Transverse colon (tissue), 4 donors: ENCODE measurements at regions not wholly inside any gene's neighbourhood (a gene's known extent, or its start where the extent isn't known, plus 50 kb on each side); places are given as distances from the start of the nearest gene placed in this dataset.

Source experiments
- DNase-seq: peaks from one replicate; pipeline ENCODE4 v3.0.0-alpha.2; 2019
- H3K27ac ChIP-seq, 4 donors: fragments of 200-600 bp; sonication (generic); 2 replicates each; pipeline ENCODE4 v1.5.1; 2016 to 2018; ENCODE audit warnings: inconsistent platforms in 4 of 4
- H3K27me3 ChIP-seq: fragments of 200-600 bp; sonication (generic); 2 replicates; pipeline ENCODE4 v1.5.1; 2017; ENCODE audit warnings: inconsistent platforms
- H3K36me3 ChIP-seq, 4 donors: fragments of 200-600 bp; sonication (generic); 2 replicates each; pipeline ENCODE4 v1.5.1; 2017 to 2019; ENCODE audit warnings: inconsistent platforms in 4 of 4
- H3K4me1 ChIP-seq, 4 donors: fragments of 200-600 bp; sonication (generic); 2 replicates each; pipeline ENCODE4 v1.5.1; 2017 to 2020; ENCODE audit warnings: inconsistent platforms in 4 of 4
- H3K4me3 ChIP-seq, 4 donors: fragments of 200-600 bp; sonication (generic); 1 replicate in 1 of 4; 2 replicates in 3 of 4; pipeline versions ENCODE4 v1.5.1 to v1.6.1; 2017 to 2019; ENCODE audit warnings: inconsistent platforms in 4 of 4
- H3K9me3 ChIP-seq, 2 donors: fragments of 200-600 bp; sonication (generic); 2 replicates each; pipeline ENCODE4 v1.5.1; 2017 to 2019; ENCODE audit warnings: inconsistent platforms in 2 of 2
- EP300 ChIP-seq: sonication (generic); formaldehyde crosslinking; IDR thresholded peaks from one replicate; pipeline ENCODE4 v1.6.1; 2017; ENCODE audit warnings: antibody characterized with exemption, low read depth
- POLR2A ChIP-seq: fragments of 450-650 bp; IDR thresholded peaks from one replicate; pipeline ENCODE4 v1.6.1; 2016; ENCODE audit warnings: antibody characterized with exemption, mild to moderate bottlenecking, moderate library complexity
- POLR2AphosphoS5 ChIP-seq, 3 donors: sonication (generic); formaldehyde crosslinking; IDR thresholded peaks; one replicate each; pipeline ENCODE4 v1.6.1; 2016; ENCODE audit warnings: antibody characterized with exemption in 3 of 3
- WGBS, 2 donors: methylation state at CpG; one replicate each; pipeline ENCODE4 v1.1.5; 2018; ENCODE audit warnings: low coverage in 1 of 2; 5-methylcytosine and 5-hydroxymethylcytosine counted together
- in situ Hi-C, 4 donors: fragments of 200-750 bp; cut with MboI; loops; one replicate each; pipeline versions ENCODE4 v1.15.0 to v1.15.1; 2017; ENCODE audit warnings: low sequenced_read_pairs in 3 of 4, low pct_ligation_motif_present in 1 of 4, low pct_unique_long_range_greater_than_20kb in 1 of 4
- intact Hi-C: fragments of 100-400 bp; cut with DNase I; formaldehyde crosslinking; loops from one replicate; pipeline ENCODE4 v1.15.1; 2023; ENCODE audit warnings: low total_unique reads
- TF ChIP-seq, protein P1 (sequence below), 5 experiments: fragments of 200-600 bp in 3 of 5; fragments of 450-650 bp in 2 of 5; sonication (generic) in 3 of 5; IDR thresholded peaks; 1 replicate in 2 of 5; 2 replicates in 3 of 5; pipeline ENCODE4 v1.5.1; 2016 to 2017; ENCODE audit warnings: antibody characterized with exemption in 5 of 5, inconsistent platforms in 3 of 5, mild to moderate bottlenecking in 2 of 5, moderate library complexity in 1 of 5

GRCh38 chr3:20310629-20311028, 124.6 kb upstream of the SGO1 start:
- in situ Hi-C loops (no loop called here), intact Hi-C loops (no loop called here)
- 67 to 91% methylated on average over 1 to 3 of the region's 3 CpGs for WGBS, 2 donors
- Histone ChIP-seq H3K9me3 (no peaks in the 10 kb centered on the region), H3K4me1 (no peaks in the 10 kb centered on the region), H3K36me3 (no peaks in the 10 kb centered on the region), H3K27me3 (no peaks in the 10 kb centered on the region), H3K4me3 (no peak overlapping the region), H3K27ac (no peak overlapping the region)
- DNase-seq = no peak
- TF ChIP-seq EP300 = no peak
- TF ChIP-seq, protein P1, sequence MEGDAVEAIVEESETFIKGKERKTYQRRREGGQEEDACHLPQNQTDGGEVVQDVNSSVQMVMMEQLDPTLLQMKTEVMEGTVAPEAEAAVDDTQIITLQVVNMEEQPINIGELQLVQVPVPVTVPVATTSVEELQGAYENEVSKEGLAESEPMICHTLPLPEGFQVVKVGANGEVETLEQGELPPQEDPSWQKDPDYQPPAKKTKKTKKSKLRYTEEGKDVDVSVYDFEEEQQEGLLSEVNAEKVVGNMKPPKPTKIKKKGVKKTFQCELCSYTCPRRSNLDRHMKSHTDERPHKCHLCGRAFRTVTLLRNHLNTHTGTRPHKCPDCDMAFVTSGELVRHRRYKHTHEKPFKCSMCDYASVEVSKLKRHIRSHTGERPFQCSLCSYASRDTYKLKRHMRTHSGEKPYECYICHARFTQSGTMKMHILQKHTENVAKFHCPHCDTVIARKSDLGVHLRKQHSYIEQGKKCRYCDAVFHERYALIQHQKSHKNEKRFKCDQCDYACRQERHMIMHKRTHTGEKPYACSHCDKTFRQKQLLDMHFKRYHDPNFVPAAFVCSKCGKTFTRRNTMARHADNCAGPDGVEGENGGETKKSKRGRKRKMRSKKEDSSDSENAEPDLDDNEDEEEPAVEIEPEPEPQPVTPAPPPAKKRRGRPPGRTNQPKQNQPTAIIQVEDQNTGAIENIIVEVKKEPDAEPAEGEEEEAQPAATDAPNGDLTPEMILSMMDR (IDR thresholded peaks at IDR 0.05) = no peak
- no peak for TF ChIP-seq POLR2AphosphoS5 (IDR thresholded peaks at IDR 0.05)
- TF ChIP-seq POLR2A = no peak

DNA sequence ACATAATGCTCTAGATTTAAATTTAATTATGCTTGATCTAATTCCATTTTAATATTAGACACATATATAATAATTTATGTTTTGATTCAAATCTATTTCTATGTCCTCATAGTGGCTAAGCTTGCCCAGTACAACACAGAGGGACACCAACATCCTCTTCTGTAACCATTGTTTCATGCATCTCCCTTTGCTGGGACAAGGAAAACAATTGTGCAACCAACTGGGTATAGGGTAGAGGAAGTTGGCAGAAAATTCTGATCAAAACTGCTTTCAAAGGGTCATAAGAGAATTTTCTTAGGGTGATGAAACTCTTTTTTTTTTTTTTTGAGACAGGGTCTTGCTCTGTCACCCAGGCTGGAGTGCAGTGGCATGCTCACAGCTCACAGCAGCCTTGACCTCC, 121.4 kb upstream of the SGO1 start:
- in situ Hi-C loops = no loop called here
- intact Hi-C loops = no loop called here
- Histone ChIP-seq H3K4me3 (no peak overlapping the region), H3K9me3 (no peaks in the 10 kb centered on the region), H3K27me3 (no peaks in the 10 kb centered on the region), H3K4me1 (no peaks in the 10 kb centered on the region), H3K36me3 (no peaks in the 10 kb centered on the region), H3K27ac (no peak overlapping the region)
- TF ChIP-seq POLR2A = no peak
- TF ChIP-seq, protein P1 (IDR thresholded peaks at IDR 0.05) = no peak
- no peak for TF ChIP-seq EP300
- TF ChIP-seq POLR2AphosphoS5 (IDR thresholded peaks at IDR 0.05) = no peak
- no peak for DNase-seq

DNA sequence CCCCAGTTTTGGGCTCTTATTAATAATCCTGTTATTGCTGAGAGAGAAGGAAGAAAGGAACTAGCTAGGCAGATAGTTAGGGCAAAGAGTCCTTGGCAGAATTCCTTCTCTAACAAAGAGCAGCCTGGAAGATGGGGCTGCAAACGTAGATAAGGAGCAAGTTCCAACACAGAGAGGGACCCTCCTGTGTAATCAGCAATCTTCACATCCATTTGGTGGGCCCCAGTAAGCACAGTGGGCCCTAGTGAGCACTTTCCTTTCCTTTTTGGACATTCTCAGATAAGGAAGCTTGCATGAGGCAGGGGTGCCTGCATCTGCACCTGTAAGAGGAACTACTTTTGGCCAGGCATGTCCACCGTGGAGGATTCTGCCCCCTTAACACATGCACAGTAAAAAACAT, 119.6 kb upstream of the SGO1 start:
- TF ChIP-seq EP300 (no peak), POLR2A (no peak), POLR2AphosphoS5 (IDR thresholded peaks at IDR 0.05) (no peak)
- TF ChIP-seq, protein P1 (IDR thresholded peaks at IDR 0.05) = no peak
- in situ Hi-C loops = no loop called here
- H3K4me3 ChIP-seq = no peak overlapping the region
- H3K4me1 ChIP-seq = no peaks in the 10 kb centered on the region
- H3K36me3 ChIP-seq = no peaks in the 10 kb centered on the region
- no peak for DNase-seq
- intact Hi-C loops = no loop called here
- H3K9me3 ChIP-seq = no peaks in the 10 kb centered on the region
- H3K27ac ChIP-seq = no peak overlapping the region
- WGBS, 2 donors = 50 to 54% methylated on average over 1 to 2 of the region's 2 CpGs
- no peaks in the 10 kb centered on the region for H3K27me3 ChIP-seq

DNA sequence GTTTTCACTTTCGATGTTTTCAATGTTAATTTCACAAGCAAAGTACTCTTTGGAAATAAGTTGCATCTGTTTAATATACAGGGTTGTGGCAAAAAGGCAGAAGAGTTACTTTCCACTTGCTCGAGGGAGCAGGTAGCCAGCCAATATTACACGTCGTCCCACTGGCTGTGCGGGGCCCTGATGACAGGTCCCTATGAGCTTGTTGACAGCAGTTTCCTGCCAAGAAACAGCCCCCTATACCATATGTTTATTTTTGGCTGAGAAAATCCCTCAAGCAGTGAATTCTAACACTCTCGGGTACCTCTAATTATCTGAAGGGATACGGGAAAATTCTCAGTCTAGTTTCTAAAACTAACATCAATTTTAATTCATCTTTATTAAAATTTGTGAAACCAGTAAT, 116.8 kb upstream of the SGO1 start:
- no peak overlapping the region for H3K4me3 ChIP-seq
- 72 to 88% methylated on average over 3 to 7 of the region's 7 CpGs for WGBS, 2 donors
- in situ Hi-C loops = no loop called here

More for the DNA sequence above, 116.8 kb upstream of the SGO1 start:
- no peak for DNase-seq
- Histone ChIP-seq H3K9me3 (no peaks in the 10 kb centered on the region), H3K27ac (no peak overlapping the region), H3K4me1 (no peaks in the 10 kb centered on the region), H3K27me3 (no peaks in the 10 kb centered on the region), H3K36me3 (no peaks in the 10 kb centered on the region)
- TF ChIP-seq EP300 (no peak), POLR2A (no peak), POLR2AphosphoS5 (IDR thresholded peaks at IDR 0.05) (no peak)
- TF ChIP-seq, protein P1 (IDR thresholded peaks at IDR 0.05) = no peak
- intact Hi-C loops = no loop called here
